ENCODE measurements at regions not wholly inside any gene's neighbourhood (a gene's known extent, or its start where the extent isn't known, plus 50 kb on each side); places are given as distances from the start of the nearest gene placed in this dataset.

- no peak overlapping the region for H3K4me3 ChIP-seq
- in situ Hi-C loops (cut with MboI; ENCODE audit: low sequenced_read_pairs in 4 of 4) (no loop called here), intact Hi-C loops (cut with DNase I; ENCODE audit: low total_unique reads) (no loop called here)
- H3K9me3 ChIP-seq, result no peaks in the 10 kb centered on the region
- TF ChIP-seq CTCF (IDR thresholded peaks at IDR 0.05 in 4 of 5, conservative IDR thresholded peaks at IDR 0.05 in 1 of 5) (no peak), POLR2A (IDR thresholded peaks at IDR 0.05) (no peak)
- no peaks in the 10 kb centered on the region for H3K27me3 ChIP-seq
- no peak for DNase-seq
- H3K36me3 ChIP-seq, result no peaks in the 10 kb centered on the region
- no peaks in the 10 kb centered on the region for H3K4me1 ChIP-seq
- H3K27ac ChIP-seq, result no peak overlapping the region
- ATAC-seq, result no peak
Measured at GRCh38 chr11:87459351-87459750, 421.6 kb downstream of the TMEM135 start.

DNA sequence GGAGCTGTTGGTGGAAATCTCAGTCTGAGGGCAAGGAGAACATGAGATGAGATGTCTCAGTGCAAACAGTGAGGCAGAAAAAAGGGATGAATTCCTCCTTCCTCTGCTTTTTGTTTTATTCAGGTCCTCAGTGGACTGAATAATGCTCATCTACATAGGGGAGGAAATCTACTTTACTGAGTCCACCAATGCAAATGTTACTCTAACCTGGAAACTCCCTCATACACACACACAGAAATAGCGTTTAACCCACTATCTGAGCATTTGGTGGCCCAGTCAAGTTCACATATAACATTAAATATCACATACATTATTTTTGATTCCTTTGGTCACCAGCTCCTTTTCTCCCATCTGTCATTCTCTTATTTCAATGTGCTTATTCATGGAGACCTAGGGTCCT is 418.8 kb downstream of the TMEM135 start:
- H3K27ac ChIP-seq, result no peak overlapping the region
- no peaks in the 10 kb centered on the region for H3K27me3 ChIP-seq
- H3K4me1 ChIP-seq, result no peaks in the 10 kb centered on the region
- DNase-seq, result no peak
- in situ Hi-C loops (cut with MboI; ENCODE audit: low sequenced_read_pairs in 4 of 4), result no loop called here
- TF ChIP-seq POLR2A (IDR thresholded peaks at IDR 0.05) (no peak), CTCF (IDR thresholded peaks at IDR 0.05 in 4 of 5, conservative IDR thresholded peaks at IDR 0.05 in 1 of 5) (no peak)
- H3K4me3 ChIP-seq, result no peak overlapping the region
- ATAC-seq, result no peak
- H3K9me3 ChIP-seq, result no peaks in the 10 kb centered on the region
- H3K36me3 ChIP-seq, result no peaks in the 10 kb centered on the region
- intact Hi-C loops (cut with DNase I; ENCODE audit: low total_unique reads), result no loop called here

GRCh38 chr11:87455180-87455579 is 417.4 kb downstream of the TMEM135 start:
- in situ Hi-C loops (cut with MboI; ENCODE audit: low sequenced_read_pairs in 4 of 4), result no loop called here
- ATAC-seq, result no peak
- H3K36me3 ChIP-seq, result no peaks in the 10 kb centered on the region

DNA sequence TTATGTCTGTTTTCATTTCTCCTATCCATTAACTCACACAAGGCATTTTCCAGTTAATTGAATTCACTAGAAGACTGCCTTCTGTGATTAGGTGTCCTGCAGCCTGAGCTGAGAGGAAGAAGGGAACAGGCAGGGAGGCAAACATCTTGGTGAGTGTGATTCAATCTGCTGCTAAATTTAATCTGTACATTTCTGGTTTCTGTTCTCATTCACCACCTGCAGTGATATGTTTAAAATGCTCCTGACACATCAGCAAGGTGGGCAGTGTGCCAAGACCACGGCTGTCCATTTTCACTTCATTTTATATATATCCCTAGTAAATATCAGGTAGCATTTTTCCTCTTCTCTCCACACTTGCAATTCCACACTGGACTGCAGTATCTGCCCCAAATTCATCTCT is 416.5 kb downstream of the TMEM135 start:
- in situ Hi-C loops (cut with MboI; ENCODE audit: low sequenced_read_pairs in 4 of 4), result no loop called here

More at GRCh38 chr11:87455180-87455579, 417.4 kb downstream of the TMEM135 start:
- intact Hi-C loops (cut with DNase I; ENCODE audit: low total_unique reads), result no loop called here
- Histone ChIP-seq H3K27ac (no peak overlapping the region), H3K9me3 (no peaks in the 10 kb centered on the region), H3K27me3 (no peaks in the 10 kb centered on the region), H3K4me3 (no peak overlapping the region), H3K4me1 (no peaks in the 10 kb centered on the region)
- TF ChIP-seq CTCF (IDR thresholded peaks at IDR 0.05 in 4 of 5, conservative IDR thresholded peaks at IDR 0.05 in 1 of 5) (no peak), POLR2A (IDR thresholded peaks at IDR 0.05) (no peak)
- no peak for DNase-seq

More for the DNA sequence above, 416.5 kb downstream of the TMEM135 start:
- Histone ChIP-seq H3K36me3 (no peaks in the 10 kb centered on the region), H3K27ac (no peak overlapping the region), H3K4me3 (no peak overlapping the region), H3K27me3 (no peaks in the 10 kb centered on the region), H3K4me1 (no peaks in the 10 kb centered on the region), H3K9me3 (no peaks in the 10 kb centered on the region)
- intact Hi-C loops (cut with DNase I; ENCODE audit: low total_unique reads), result no loop called here
- ATAC-seq (peak in 1 of 2 donors; percentile 54), DNase-seq (no peak)
- TF ChIP-seq POLR2A (IDR thresholded peaks at IDR 0.05) (no peak), CTCF (IDR thresholded peaks at IDR 0.05 in 4 of 5, conservative IDR thresholded peaks at IDR 0.05 in 1 of 5) (no peak)
